ENCODE measurements at regions not wholly inside any gene's neighbourhood (a gene's known extent, or its start where the extent isn't known, plus 50 kb on each side); places are given as distances from the start of the nearest gene placed in this dataset.

GRCh38 chr14:37753459-37753858 lies 158.0 kb downstream of the TTC6 start:
- TF ChIP-seq EP300 (IDR thresholded peaks at IDR 0.05) = no peak
- TF ChIP-seq CTCF (IDR thresholded peaks at IDR 0.05) = no peak
- no peak for TF ChIP-seq POLR2AphosphoS5 (IDR thresholded peaks at IDR 0.05)
